ENCODE measurements at regions not wholly inside any gene's neighbourhood (a gene's known extent, or its start where the extent isn't known, plus 50 kb on each side); places are given as distances from the start of the nearest gene placed in this dataset.
"Not testable (repeated sequence)": the region's sequence is repeated elsewhere in the genome, so short reads cannot be mapped to it uniquely, and the experiment has no call there.

- Histone ChIP-seq H3K27me3 (replicated peaks; ENCODE audit: insufficient read depth, low read depth, low read length, poor library complexity) (no peaks in the 10 kb centered on the region), H3K36me3 (ENCODE audit: insufficient read depth, low read length, poor library complexity, severe bottlenecking) (no peaks in the 10 kb centered on the region), H3K9me3 (ENCODE audit: low read depth, low read length, poor library complexity, severe bottlenecking) (peaks cover 9% of the 10 kb centered on the region), H3K27ac (ENCODE audit: low read depth, low read length, poor library complexity, severe bottlenecking) (no peak overlapping the region), H3K4me3 (ENCODE audit: low read depth, low read length, poor library complexity, severe bottlenecking) (no peak overlapping the region), H3K4me1 (ENCODE audit: insufficient read depth, low read length, poor library complexity, severe bottlenecking) (no peaks in the 10 kb centered on the region)
- intact Hi-C loops (cut with micrococcal nuclease; ENCODE audit: unreplicated experiment), result no loop called here
- DNase-seq (ENCODE audit: low spot score), result no peak
- CTCF ChIA-PET, result no interaction called here
- POLR2A ChIA-PET (ENCODE audit: low non-redundant PET), result no interaction called here
- no TSS peak for BruUV-seq (replicated peaks)
- TF ChIP-seq, protein P1, sequence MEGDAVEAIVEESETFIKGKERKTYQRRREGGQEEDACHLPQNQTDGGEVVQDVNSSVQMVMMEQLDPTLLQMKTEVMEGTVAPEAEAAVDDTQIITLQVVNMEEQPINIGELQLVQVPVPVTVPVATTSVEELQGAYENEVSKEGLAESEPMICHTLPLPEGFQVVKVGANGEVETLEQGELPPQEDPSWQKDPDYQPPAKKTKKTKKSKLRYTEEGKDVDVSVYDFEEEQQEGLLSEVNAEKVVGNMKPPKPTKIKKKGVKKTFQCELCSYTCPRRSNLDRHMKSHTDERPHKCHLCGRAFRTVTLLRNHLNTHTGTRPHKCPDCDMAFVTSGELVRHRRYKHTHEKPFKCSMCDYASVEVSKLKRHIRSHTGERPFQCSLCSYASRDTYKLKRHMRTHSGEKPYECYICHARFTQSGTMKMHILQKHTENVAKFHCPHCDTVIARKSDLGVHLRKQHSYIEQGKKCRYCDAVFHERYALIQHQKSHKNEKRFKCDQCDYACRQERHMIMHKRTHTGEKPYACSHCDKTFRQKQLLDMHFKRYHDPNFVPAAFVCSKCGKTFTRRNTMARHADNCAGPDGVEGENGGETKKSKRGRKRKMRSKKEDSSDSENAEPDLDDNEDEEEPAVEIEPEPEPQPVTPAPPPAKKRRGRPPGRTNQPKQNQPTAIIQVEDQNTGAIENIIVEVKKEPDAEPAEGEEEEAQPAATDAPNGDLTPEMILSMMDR (conservative IDR thresholded peaks at IDR 0.05; ENCODE audit: low read depth, low read length), result no peak
- no peak for TF ChIP-seq EZH2 (IDR thresholded peaks at IDR 0.05; ENCODE audit: borderline replicate concordance, low read depth, low read length, poor library complexity, severe bottlenecking)
Measured at GRCh38 chr4:34486461-34487363, 1757.6 kb downstream of the ARAP2 start.

- ChIA-PET POLR2A (ENCODE audit: low non-redundant PET) (no interaction called here), CTCF (no interaction called here)
- DNase-seq (ENCODE audit: low spot score), result no peak
- Histone ChIP-seq H3K27ac (ENCODE audit: low read depth, low read length, poor library complexity, severe bottlenecking) (no peak overlapping the region), H3K36me3 (ENCODE audit: insufficient read depth, low read length, poor library complexity, severe bottlenecking) (no peaks in the 10 kb centered on the region), H3K9me3 (ENCODE audit: low read depth, low read length, poor library complexity, severe bottlenecking) (peaks cover 4% of the 10 kb centered on the region), H3K4me1 (ENCODE audit: insufficient read depth, low read length, poor library complexity, severe bottlenecking) (no peaks in the 10 kb centered on the region), H3K4me3 (ENCODE audit: low read depth, low read length, poor library complexity, severe bottlenecking) (no peak overlapping the region), H3K27me3 (replicated peaks; ENCODE audit: insufficient read depth, low read depth, low read length, poor library complexity) (no peaks in the 10 kb centered on the region)
- TF ChIP-seq, protein P1 (conservative IDR thresholded peaks at IDR 0.05; ENCODE audit: low read depth, low read length), result no peak
- no peak for TF ChIP-seq EZH2 (IDR thresholded peaks at IDR 0.05; ENCODE audit: borderline replicate concordance, low read depth, low read length, poor library complexity, severe bottlenecking)
- BruUV-seq (replicated peaks), result no TSS peak
- intact Hi-C loops (cut with micrococcal nuclease; ENCODE audit: unreplicated experiment), result no loop called here
Measured at GRCh38 chr4:34492414-34492813, 1751.9 kb downstream of the ARAP2 start.

DNA sequence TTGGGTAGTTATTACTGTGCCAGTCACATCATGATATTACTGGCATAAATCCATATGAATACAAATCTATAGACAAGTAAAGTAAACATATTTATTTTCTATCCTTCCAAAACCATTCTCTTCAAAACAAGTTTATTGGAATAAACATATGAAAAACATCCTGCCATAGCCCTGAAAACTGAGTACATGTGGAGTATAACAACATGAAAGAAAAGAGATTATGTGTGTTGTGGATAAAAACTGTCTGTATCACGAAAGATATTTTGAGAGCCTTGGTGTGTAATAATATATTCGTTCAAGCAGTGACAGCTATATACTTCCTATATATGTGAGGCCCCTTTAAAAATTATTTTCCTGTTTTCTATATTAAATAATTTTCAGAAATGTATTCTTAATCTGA lies 1742.2 kb downstream of the ARAP2 start:
- DNase-seq (ENCODE audit: low spot score), result no peak
- CTCF ChIA-PET, result no interaction called here
- Histone ChIP-seq H3K27me3 (replicated peaks; ENCODE audit: insufficient read depth, low read depth, low read length, poor library complexity) (no peaks in the 10 kb centered on the region), H3K27ac (ENCODE audit: low read depth, low read length, poor library complexity, severe bottlenecking) (no peak overlapping the region), H3K4me3 (ENCODE audit: low read depth, low read length, poor library complexity, severe bottlenecking) (no peak overlapping the region), H3K4me1 (ENCODE audit: insufficient read depth, low read length, poor library complexity, severe bottlenecking) (no peaks in the 10 kb centered on the region), H3K9me3 (ENCODE audit: low read depth, low read length, poor library complexity, severe bottlenecking) (peaks cover 9% of the 10 kb centered on the region), H3K36me3 (ENCODE audit: insufficient read depth, low read length, poor library complexity, severe bottlenecking) (no peaks in the 10 kb centered on the region)
- intact Hi-C loops (cut with micrococcal nuclease; ENCODE audit: unreplicated experiment), result no loop called here
- no peak for TF ChIP-seq EZH2 (IDR thresholded peaks at IDR 0.05; ENCODE audit: borderline replicate concordance, low read depth, low read length, poor library complexity, severe bottlenecking)
- TF ChIP-seq, protein P1 (conservative IDR thresholded peaks at IDR 0.05; ENCODE audit: low read depth, low read length), result no peak
- no TSS peak for BruUV-seq (replicated peaks)
- POLR2A ChIA-PET (ENCODE audit: low non-redundant PET), result no interaction called here

DNA sequence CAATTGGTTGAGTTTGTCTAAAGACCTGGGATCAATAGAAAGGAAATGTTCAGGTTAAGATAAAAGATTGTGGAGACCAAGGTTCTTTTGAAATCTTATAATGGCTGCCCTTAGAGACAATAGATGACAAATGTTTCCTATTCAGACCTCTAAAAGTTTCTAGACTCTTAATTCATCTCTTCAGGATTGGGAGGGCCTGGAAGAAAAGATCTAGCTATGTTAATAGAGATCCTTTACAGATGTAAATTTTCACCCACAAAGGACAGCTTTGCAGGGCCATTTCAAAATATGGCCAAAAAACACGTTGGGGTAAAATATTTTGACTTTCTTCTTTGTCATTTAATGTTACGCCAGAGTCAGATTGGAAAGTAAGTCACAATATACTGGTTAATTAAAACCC lies 1739.6 kb downstream of the ARAP2 start:
- H3K4me1 ChIP-seq (ENCODE audit: insufficient read depth, low read length, poor library complexity, severe bottlenecking); H3K4me3 ChIP-seq (ENCODE audit: low read depth, low read length, poor library complexity, severe bottlenecking); H3K27ac ChIP-seq (ENCODE audit: low read depth, low read length, poor library complexity, severe bottlenecking); H3K27me3 ChIP-seq (replicated peaks; ENCODE audit: insufficient read depth, low read depth, low read length, poor library complexity); H3K36me3 ChIP-seq (ENCODE audit: insufficient read depth, low read length, poor library complexity, severe bottlenecking); CTCF ChIA-PET; DNase-seq (ENCODE audit: low spot score); intact Hi-C loops (cut with micrococcal nuclease; ENCODE audit: unreplicated experiment); BruUV-seq (replicated peaks); POLR2A ChIA-PET (ENCODE audit: low non-redundant PET): not testable (repeated sequence)
- peaks cover 22% of the 10 kb centered on the region for H3K9me3 ChIP-seq (ENCODE audit: low read depth, low read length, poor library complexity, severe bottlenecking)

DNA sequence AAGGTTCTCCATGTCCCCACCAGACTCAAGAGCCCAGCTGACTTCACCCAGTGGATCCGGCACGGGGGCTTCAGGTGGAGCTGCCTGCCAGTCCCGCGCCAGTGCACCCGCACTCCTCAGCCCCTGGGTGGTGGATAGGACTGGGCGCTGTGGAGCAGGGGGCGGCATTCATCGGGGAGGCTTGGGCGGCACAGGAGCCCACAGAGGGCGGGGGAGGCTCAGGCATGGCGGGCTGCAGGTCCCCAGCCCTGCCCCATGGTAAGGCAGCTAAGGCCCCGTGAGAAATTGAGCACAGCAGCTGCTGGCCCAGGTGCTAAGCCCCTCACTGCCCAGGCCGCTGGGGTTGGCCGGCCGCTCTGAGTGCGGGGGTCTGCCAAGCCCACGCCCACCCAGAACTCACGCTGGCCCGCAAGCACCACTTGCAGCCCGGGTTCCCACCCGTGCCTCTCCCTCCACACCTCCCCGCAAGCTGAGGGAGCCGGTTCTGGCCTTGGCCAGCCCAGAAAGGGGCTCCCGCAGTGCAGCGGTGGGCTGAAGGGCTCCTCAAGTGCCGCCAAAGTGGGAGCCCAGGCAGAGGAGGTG lies 1737.7 kb downstream of the ARAP2 start:
- POLR2A ChIA-PET (ENCODE audit: low non-redundant PET); H3K27ac ChIP-seq (ENCODE audit: low read depth, low read length, poor library complexity, severe bottlenecking); CTCF ChIA-PET; H3K4me1 ChIP-seq (ENCODE audit: insufficient read depth, low read length, poor library complexity, severe bottlenecking); BruUV-seq (replicated peaks); H3K27me3 ChIP-seq (replicated peaks; ENCODE audit: insufficient read depth, low read depth, low read length, poor library complexity); H3K4me3 ChIP-seq (ENCODE audit: low read depth, low read length, poor library complexity, severe bottlenecking); H3K36me3 ChIP-seq (ENCODE audit: insufficient read depth, low read length, poor library complexity, severe bottlenecking); DNase-seq (ENCODE audit: low spot score); intact Hi-C loops (cut with micrococcal nuclease; ENCODE audit: unreplicated experiment): not testable (repeated sequence)
- peaks cover 22% of the 10 kb centered on the region for H3K9me3 ChIP-seq (ENCODE audit: low read depth, low read length, poor library complexity, severe bottlenecking)
